OCI-LY3 (cell line): ENCODE measurements at regions not wholly inside any gene's neighbourhood (a gene's known extent, or its start where the extent isn't known, plus 50 kb on each side); places are given as distances from the start of the nearest gene placed in this dataset.

Source experiments
- CTCF ChIP-seq: fragments of 200-600, 300-600 bp; sonication (generic); IDR thresholded peaks from 2 replicates; pipeline ENCODE4 v1.5.1; 2014; ENCODE audit warnings: antibody characterized with exemption, low read length, low read depth
- EZH2phosphoT487 ChIP-seq: fragments of 200-600 bp; shearing (Covaris generic); IDR thresholded peaks from 2 replicates; pipeline ENCODE4 v1.6.1; 2018; ENCODE audit warnings: antibody characterized with exemption, mixed run types, low read depth

DNA sequence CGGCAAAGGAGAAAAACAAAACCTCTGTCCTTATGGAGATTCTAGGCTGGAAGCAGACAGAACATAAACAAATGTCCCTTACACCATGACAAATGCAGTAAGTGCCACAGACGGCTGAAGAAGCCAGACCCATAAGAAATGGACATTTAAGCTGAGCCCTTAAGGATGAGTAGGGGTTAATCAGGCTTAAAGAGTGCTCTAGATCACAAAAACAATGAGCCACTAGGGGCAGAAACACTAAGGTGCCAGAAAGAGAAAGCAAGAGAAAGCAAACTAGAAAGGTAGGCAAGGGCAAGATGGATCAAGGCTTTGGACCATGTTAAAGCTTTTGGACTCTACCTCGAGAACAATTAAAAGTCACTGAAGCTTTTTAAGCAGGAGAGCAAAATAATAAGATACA is 326.9 kb upstream of the WWC1 start:
- TF ChIP-seq CTCF: no peak
- TF ChIP-seq EZH2phosphoT487: no peak
